ENCODE measurements at regions not wholly inside any gene's neighbourhood (a gene's known extent, or its start where the extent isn't known, plus 50 kb on each side); places are given as distances from the start of the nearest gene placed in this dataset.

DNA sequence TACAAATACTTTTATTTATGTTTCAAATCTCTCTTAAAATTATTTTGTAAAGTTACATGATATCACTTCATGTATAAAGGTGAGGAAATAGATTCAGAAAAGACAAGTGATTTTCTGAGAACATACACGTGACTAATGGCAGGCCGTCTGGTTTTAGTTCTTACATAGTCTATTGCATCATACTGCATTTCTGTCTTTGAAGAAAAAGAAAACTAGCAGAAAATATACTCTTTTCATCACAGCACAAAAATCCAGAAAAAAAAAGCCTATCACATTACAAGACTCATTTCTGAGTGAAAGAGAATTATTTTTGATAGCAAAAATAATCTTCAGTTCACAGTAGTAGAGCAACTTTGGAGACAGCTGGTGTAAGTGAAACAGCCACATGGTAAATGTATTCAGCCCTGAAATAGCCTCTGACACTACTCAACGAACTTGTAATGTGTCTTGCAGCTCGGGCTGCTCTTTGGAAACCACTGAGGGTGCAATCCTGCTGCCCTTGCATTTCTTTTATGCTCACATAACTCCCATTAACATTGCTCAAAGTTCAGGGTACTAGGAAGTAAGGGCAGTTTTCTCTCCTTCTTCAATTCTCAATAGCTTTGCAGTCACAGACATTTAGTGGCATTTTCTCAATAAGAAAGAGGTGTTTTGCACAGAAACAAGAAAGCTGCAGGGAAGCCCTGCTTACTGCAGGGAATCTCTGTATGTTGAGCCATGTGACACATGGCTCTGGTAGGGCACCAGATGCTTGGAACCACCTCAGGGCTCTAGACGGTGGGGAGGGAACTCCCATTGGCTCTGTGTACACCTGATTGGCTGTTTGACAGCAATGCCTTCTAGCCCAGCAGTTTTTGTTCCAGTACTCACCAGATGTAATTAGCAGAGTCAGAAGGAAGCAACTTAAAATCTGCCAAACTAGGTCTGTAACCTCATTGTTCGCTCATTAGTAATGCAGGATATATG, 845.3 kb upstream of the PTPRD start:
- TF ChIP-seq, protein P1, sequence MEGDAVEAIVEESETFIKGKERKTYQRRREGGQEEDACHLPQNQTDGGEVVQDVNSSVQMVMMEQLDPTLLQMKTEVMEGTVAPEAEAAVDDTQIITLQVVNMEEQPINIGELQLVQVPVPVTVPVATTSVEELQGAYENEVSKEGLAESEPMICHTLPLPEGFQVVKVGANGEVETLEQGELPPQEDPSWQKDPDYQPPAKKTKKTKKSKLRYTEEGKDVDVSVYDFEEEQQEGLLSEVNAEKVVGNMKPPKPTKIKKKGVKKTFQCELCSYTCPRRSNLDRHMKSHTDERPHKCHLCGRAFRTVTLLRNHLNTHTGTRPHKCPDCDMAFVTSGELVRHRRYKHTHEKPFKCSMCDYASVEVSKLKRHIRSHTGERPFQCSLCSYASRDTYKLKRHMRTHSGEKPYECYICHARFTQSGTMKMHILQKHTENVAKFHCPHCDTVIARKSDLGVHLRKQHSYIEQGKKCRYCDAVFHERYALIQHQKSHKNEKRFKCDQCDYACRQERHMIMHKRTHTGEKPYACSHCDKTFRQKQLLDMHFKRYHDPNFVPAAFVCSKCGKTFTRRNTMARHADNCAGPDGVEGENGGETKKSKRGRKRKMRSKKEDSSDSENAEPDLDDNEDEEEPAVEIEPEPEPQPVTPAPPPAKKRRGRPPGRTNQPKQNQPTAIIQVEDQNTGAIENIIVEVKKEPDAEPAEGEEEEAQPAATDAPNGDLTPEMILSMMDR (conservative IDR thresholded peaks at IDR 0.05; ENCODE audit: control insufficient read depth, insufficient read depth, low read depth, low read length): no peak
- H3K4me3 ChIP-seq (ENCODE audit: control insufficient read depth, low read depth, low read length): no peak overlapping the region
- DNase-seq (ENCODE audit: low read depth): peak; percentile 3

DNA sequence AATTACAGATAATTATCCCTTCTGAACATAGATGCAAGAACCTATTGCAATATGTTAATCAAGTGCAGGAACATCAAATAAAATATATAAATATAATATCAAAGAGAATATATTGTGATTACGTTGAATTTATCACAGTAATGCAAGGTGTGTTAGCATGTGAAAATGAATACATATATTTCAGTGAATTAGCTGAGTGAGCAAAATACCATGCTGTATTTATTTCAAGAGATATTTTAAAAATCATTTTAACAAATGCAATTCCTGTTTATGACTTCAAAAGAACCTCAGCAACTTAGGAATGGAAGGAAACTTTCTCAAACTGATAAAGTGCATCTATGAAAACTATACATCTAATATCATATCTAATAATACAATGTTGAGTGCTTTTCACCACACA, 856.9 kb upstream of the PTPRD start:
- no peak overlapping the region for H3K4me3 ChIP-seq (ENCODE audit: control insufficient read depth, low read depth, low read length)
- TF ChIP-seq, protein P1 (conservative IDR thresholded peaks at IDR 0.05; ENCODE audit: control insufficient read depth, insufficient read depth, low read depth, low read length): no peak

DNA sequence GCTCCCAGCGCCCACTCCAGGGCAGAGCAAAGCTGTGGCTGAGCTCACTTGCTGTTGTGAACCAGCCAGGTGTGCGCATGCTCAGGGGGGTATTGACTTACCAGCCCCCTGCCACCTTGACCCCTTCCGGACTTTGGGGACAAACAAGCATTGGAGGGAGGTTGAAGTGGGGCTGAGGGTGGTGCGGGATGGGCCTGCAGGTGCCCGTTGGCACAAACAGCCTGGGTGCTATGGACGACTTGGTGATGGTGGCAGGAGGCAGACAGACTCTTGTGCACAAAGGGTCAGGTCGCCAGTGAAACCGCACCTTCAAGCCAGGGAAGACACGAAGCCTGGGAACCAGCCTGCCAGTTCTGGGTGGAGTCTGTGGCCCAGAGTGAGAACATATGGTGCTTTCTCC, 858.5 kb upstream of the PTPRD start:
- H3K4me3 ChIP-seq (ENCODE audit: control insufficient read depth, low read depth, low read length): no peak overlapping the region
- TF ChIP-seq, protein P1 (conservative IDR thresholded peaks at IDR 0.05; ENCODE audit: control insufficient read depth, insufficient read depth, low read depth, low read length): no peak
- no peak for DNase-seq (ENCODE audit: low read depth)

More for the DNA sequence above, 856.9 kb upstream of the PTPRD start:
- DNase-seq (ENCODE audit: low read depth): no peak

DNA sequence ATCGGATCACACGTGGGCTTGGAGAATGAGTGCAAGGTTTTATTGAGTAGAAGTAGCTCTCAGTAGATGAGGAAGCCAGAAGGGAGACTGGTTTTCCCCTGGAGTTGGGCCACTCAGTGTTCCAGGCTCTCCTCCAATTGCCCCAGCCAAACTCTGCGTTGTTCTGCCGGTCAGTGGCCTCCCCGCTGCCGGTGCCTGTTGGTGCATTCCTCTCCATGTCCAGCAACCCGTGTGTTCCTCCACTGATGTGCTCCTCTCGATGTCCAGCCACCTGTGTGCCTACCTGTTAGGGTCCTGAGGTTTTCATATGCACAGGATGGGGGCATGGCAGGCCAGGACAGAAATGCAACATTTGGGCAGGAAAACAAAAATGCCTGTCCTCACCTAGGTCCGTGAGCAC, 888.0 kb upstream of the PTPRD start:
- TF ChIP-seq, protein P1 (conservative IDR thresholded peaks at IDR 0.05; ENCODE audit: control insufficient read depth, insufficient read depth, low read depth, low read length): no peak
- DNase-seq (ENCODE audit: low read depth): no peak
- no peak overlapping the region for H3K4me3 ChIP-seq (ENCODE audit: control insufficient read depth, low read depth, low read length)

DNA sequence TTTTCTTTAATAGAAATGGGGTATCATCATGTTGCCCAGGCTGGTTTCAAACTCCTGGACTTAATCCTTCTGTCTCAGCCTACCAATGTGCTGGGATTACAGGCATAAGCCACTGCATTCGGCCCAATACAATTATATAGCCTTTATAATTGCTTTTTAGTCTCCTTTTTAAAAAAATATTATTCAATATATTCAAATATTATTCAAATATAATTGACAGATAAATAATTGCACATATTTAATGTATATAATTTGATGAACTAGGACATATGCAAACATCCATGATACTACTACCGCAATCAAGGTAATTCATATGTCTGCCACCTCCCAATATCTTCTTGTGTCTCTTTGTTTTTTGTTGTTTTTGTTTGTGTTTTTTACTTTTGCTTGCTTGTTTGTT, 894.2 kb upstream of the PTPRD start:
- TF ChIP-seq, protein P1 (conservative IDR thresholded peaks at IDR 0.05; ENCODE audit: control insufficient read depth, insufficient read depth, low read depth, low read length): no peak
- DNase-seq (ENCODE audit: low read depth): no peak
- no peak overlapping the region for H3K4me3 ChIP-seq (ENCODE audit: control insufficient read depth, low read depth, low read length)

DNA sequence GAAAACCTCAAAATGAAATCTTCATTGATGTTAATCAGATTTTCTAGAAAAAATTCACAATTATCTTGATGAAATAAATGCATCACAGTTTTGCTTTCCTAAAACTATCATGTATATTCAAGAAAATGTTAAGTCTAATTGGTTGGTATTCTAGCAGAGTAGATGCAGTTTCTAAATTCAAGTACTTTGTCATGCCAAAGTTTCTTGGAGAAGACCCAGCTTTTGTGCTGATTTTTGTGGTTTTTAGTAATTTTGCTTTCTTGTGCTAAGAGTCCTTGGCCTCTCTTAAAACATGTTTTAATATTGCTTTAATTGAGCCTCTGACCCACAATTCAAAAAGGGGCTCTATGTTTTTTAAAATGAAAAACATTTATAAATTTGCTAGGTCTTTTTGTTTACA, 924.8 kb upstream of the PTPRD start:
- no peak overlapping the region for H3K4me3 ChIP-seq (ENCODE audit: control insufficient read depth, low read depth, low read length)
- TF ChIP-seq, protein P1 (conservative IDR thresholded peaks at IDR 0.05; ENCODE audit: control insufficient read depth, insufficient read depth, low read depth, low read length): no peak
- DNase-seq (ENCODE audit: low read depth): no peak
